Dermis microvascular lymphatic vessel endothelial cell (primary cell): ENCODE measurements at regions not wholly inside any gene's neighbourhood (a gene's known extent, or its start where the extent isn't known, plus 50 kb on each side); places are given as distances from the start of the nearest gene placed in this dataset.

Experiments used
- DNase-seq, 2 donors: peaks; one replicate each; pipeline versions ENCODE4 v3.0.0 to v3.0.0-alpha.2; 2010; ENCODE audit warnings: low read depth in 2 of 2

DNA sequence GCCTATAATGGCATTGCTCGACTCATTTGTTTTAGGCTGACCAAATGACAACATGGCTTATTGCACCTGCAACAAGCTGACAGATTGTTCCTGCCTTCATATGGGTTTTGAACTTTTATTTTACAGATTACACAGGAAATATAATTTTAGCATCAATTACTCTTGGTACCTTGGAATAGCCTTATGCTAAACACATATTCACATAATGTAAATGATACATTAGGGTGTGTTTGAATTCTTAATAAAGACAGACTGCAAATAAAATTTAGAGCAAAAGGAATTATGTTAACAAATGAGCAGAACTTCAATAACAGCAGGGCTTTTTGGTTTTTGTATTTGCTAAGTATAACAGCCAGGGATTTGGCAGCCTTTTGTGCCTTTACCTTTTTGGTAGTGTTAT lies 51.9 kb upstream of the TMC3 start:
- no peak for DNase-seq
